Activated gamma-delta T cell treated with anti-CD3 and anti-CD28 coated beads, Interleukin-2, amount 50 U/mL, for 16 hours (primary cell): ENCODE measurements at regions not wholly inside any gene's neighbourhood (a gene's known extent, or its start where the extent isn't known, plus 50 kb on each side); places are given as distances from the start of the nearest gene placed in this dataset.
"Not testable (repeated sequence)": the region's sequence is repeated elsewhere in the genome, so short reads cannot be mapped to it uniquely, and the experiment has no call there.

Experiments used
- DNase-seq: peaks from one replicate; pipeline ENCODE4 v3.0.0-alpha.2; 2020; ENCODE audit warnings: low read depth

GRCh38 chr18:22566703-22567420 lies 149.1 kb upstream of the CTAGE1 start:
- DNase-seq, result no peak

- no peak for DNase-seq
Measured at GRCh38 chr18:22567794-22568193, 150.1 kb upstream of the CTAGE1 start.

GRCh38 chr18:22570492-22570891 lies 152.8 kb upstream of the CTAGE1 start:
- DNase-seq, result no peak

- no peak for DNase-seq
Measured at GRCh38 chr18:22572341-22572740, 154.6 kb upstream of the CTAGE1 start.

GRCh38 chr18:22579271-22579670 lies 161.6 kb upstream of the CTAGE1 start:
- DNase-seq, result no peak

- no peak for DNase-seq
Measured at GRCh38 chr18:22585333-22585732, 167.6 kb upstream of the CTAGE1 start.

- no peak for DNase-seq
Measured at GRCh38 chr18:22585821-22586220, 168.1 kb upstream of the CTAGE1 start.

GRCh38 chr18:22591222-22591621 lies 173.5 kb upstream of the CTAGE1 start:
- DNase-seq, result no peak

- DNase-seq, result no peak
Measured at GRCh38 chr18:22594155-22594690, 176.5 kb upstream of the CTAGE1 start.

- no peak for DNase-seq
Measured at GRCh38 chr18:22601481-22601880, 183.8 kb upstream of the CTAGE1 start.

GRCh38 chr18:22602456-22602855 lies 184.7 kb upstream of the CTAGE1 start:
- not testable (repeated sequence) for DNase-seq

- DNase-seq, result no peak
Measured at GRCh38 chr18:22603902-22604301, 186.2 kb upstream of the CTAGE1 start.

GRCh38 chr18:22604390-22604985 lies 186.8 kb upstream of the CTAGE1 start:
- DNase-seq, result no peak

GRCh38 chr18:22604986-22605421 lies 187.3 kb upstream of the CTAGE1 start:
- DNase-seq, result no peak

GRCh38 chr18:22605736-22606135 lies 188.0 kb upstream of the CTAGE1 start:
- no peak for DNase-seq

GRCh38 chr18:22606563-22607283 lies 189.0 kb upstream of the CTAGE1 start:
- DNase-seq, result no peak

GRCh38 chr18:22607284-22607635 lies 189.5 kb upstream of the CTAGE1 start:
- no peak for DNase-seq

GRCh38 chr18:22608847-22609246 lies 191.1 kb upstream of the CTAGE1 start:
- no peak for DNase-seq

GRCh38 chr18:22609642-22610041 lies 191.9 kb upstream of the CTAGE1 start:
- DNase-seq, result no peak

GRCh38 chr18:22613058-22613690 lies 195.5 kb upstream of the CTAGE1 start:
- DNase-seq, result no peak

- DNase-seq, result no peak
Measured at GRCh38 chr18:22613788-22614187, 196.1 kb upstream of the CTAGE1 start.

GRCh38 chr18:22623513-22623912 lies 205.8 kb upstream of the CTAGE1 start:
- DNase-seq, result no peak

- no peak for DNase-seq
Measured at GRCh38 chr18:22624176-22624575, 206.5 kb upstream of the CTAGE1 start.
